ENCODE measurements at regions not wholly inside any gene's neighbourhood (a gene's known extent, or its start where the extent isn't known, plus 50 kb on each side); places are given as distances from the start of the nearest gene placed in this dataset.

GRCh38 chr12:89139390-89139789 lies 212.9 kb downstream of the DUSP6 start:
- no peaks in the 10 kb centered on the region for H3K4me1 ChIP-seq (ENCODE audit: control insufficient read depth in 1 of 2, insufficient read depth in 2 of 2, low read length in 2 of 2)
- no peak overlapping the region for H2AFZ ChIP-seq (ENCODE audit: insufficient read depth, low read length, poor library complexity)
- no peak overlapping the region for H3K14ac ChIP-seq (ENCODE audit: low read length)
- no peaks in the 10 kb centered on the region for H3K27me3 ChIP-seq (ENCODE audit: insufficient read depth, low read length)
- no peak overlapping the region for H3K27ac ChIP-seq (ENCODE audit: low read depth, low read length)
- H3K4me2 ChIP-seq (ENCODE audit: low read length) = no peak overlapping the region
- no peak overlapping the region for H2BK12ac ChIP-seq (ENCODE audit: low read length)
- no peak overlapping the region for H2BK5ac ChIP-seq (ENCODE audit: low read depth, low read length, poor library complexity)
- H4K8ac ChIP-seq (ENCODE audit: low read depth, low read length) = no peak overlapping the region
- H4K12ac ChIP-seq (ENCODE audit: low read depth, low read length) = no peak overlapping the region
- H3K18ac ChIP-seq (ENCODE audit: low read length) = no peak overlapping the region
- H3K23ac ChIP-seq (ENCODE audit: low read length) = no peak overlapping the region
- no peak overlapping the region for H2BK120ac ChIP-seq (ENCODE audit: insufficient read depth, low read length, poor library complexity)
- no peaks in the 10 kb centered on the region for H3K36me3 ChIP-seq (ENCODE audit: control insufficient read depth in 1 of 2, insufficient read depth in 2 of 2, low read length in 2 of 2)
- H3K79me1 ChIP-seq (ENCODE audit: low read length) = no peaks in the 10 kb centered on the region
- H3K9me3 ChIP-seq (ENCODE audit: insufficient read depth, low read depth, low read length) = no peaks in the 10 kb centered on the region
- DNase-seq = no peak
- H3K79me2 ChIP-seq (ENCODE audit: control insufficient read depth, insufficient read depth, low read length, poor library complexity) = no peaks in the 10 kb centered on the region
- no CpG with 5 or more reads among the region's 4 CpGs for WGBS (ENCODE audit: extremely low coverage, insufficient coverage, insufficient read length)
- no peak overlapping the region for H4K91ac ChIP-seq (ENCODE audit: low read depth, low read length)
- no peak overlapping the region for H3K4ac ChIP-seq (ENCODE audit: low read depth, low read length)
- no peak overlapping the region for H2AK5ac ChIP-seq (ENCODE audit: low read length)
- H3K9ac ChIP-seq (ENCODE audit: low read length) = no peak overlapping the region
- no peak overlapping the region for H3K4me3 ChIP-seq (ENCODE audit: low read depth, low read length)

DNA sequence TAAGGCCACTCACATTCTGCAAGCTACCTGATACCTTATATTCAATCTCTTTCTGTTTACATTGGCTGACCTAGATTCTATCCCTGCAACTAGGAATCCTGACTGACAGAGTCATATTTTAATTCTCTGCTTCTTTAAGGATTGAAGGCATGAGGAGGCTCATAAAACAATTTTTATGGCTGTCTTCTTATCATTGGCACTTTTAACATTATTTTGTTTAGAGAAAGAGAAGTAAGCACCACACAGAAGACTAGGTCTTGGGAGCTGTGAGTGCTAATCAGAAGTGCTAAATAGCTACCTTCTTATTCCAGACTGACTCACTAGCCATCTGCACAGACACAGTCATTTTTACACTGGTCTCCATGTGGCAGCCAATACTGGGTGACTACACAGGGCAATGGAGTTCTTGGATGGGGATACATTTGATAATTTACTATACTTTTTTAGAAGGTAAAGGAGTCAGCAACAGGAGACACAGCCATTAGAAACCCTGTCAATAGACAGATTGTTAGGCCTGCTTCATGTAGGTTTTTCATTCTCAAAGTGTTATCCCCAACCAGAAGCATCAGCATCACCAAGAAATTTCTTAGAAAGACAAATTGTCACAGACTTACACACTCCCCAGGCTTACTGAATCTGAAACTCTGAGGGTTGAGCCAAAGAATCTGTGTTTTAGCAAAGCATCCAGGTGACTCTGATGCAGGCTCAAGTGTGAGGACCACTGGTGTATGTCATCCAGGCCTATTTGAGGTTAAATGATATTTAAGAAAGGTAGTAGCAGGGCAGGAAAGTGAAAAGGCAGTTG lies 214.1 kb downstream of the DUSP6 start:
- Histone ChIP-seq H3K4me1 (ENCODE audit: control insufficient read depth in 1 of 2, insufficient read depth in 2 of 2, low read length in 2 of 2) (no peaks in the 10 kb centered on the region), H3K14ac (ENCODE audit: low read length) (no peak overlapping the region), H2AK5ac (ENCODE audit: low read length) (no peak overlapping the region), H3K23ac (ENCODE audit: low read length) (no peak overlapping the region), H3K4ac (ENCODE audit: low read depth, low read length) (no peak overlapping the region), H3K27ac (ENCODE audit: low read depth, low read length) (no peak overlapping the region), H2BK12ac (ENCODE audit: low read length) (no peak overlapping the region), H3K4me3 (ENCODE audit: low read depth, low read length) (no peak overlapping the region), H3K9me3 (ENCODE audit: insufficient read depth, low read depth, low read length) (no peaks in the 10 kb centered on the region), H3K79me1 (ENCODE audit: low read length) (no peaks in the 10 kb centered on the region), H3K36me3 (ENCODE audit: control insufficient read depth in 1 of 2, insufficient read depth in 2 of 2, low read length in 2 of 2) (no peaks in the 10 kb centered on the region), H4K8ac (ENCODE audit: low read depth, low read length) (no peak overlapping the region), H3K4me2 (ENCODE audit: low read length) (no peak overlapping the region), H4K12ac (ENCODE audit: low read depth, low read length) (no peak overlapping the region), H3K18ac (ENCODE audit: low read length) (no peak overlapping the region), H2AFZ (ENCODE audit: insufficient read depth, low read length, poor library complexity) (no peak overlapping the region), H2BK120ac (ENCODE audit: insufficient read depth, low read length, poor library complexity) (no peak overlapping the region), H3K27me3 (ENCODE audit: insufficient read depth, low read length) (no peaks in the 10 kb centered on the region), H4K91ac (ENCODE audit: low read depth, low read length) (no peak overlapping the region), H2BK5ac (ENCODE audit: low read depth, low read length, poor library complexity) (no peak overlapping the region), H3K9ac (ENCODE audit: low read length) (no peak overlapping the region), H3K79me2 (ENCODE audit: control insufficient read depth, insufficient read depth, low read length, poor library complexity) (no peaks in the 10 kb centered on the region)
- DNase-seq = no peak

GRCh38 chr12:89135976-89136634 lies 216.2 kb downstream of the DUSP6 start:
- Histone ChIP-seq H3K4me1 (ENCODE audit: control insufficient read depth in 1 of 2, insufficient read depth in 2 of 2, low read length in 2 of 2) (no peaks in the 10 kb centered on the region), H2BK5ac (ENCODE audit: low read depth, low read length, poor library complexity) (no peak overlapping the region), H4K91ac (ENCODE audit: low read depth, low read length) (no peak overlapping the region), H2AFZ (ENCODE audit: insufficient read depth, low read length, poor library complexity) (no peak overlapping the region), H2AK5ac (ENCODE audit: low read length) (no peak overlapping the region), H3K79me1 (ENCODE audit: low read length) (no peaks in the 10 kb centered on the region), H4K8ac (ENCODE audit: low read depth, low read length) (no peak overlapping the region), H2BK120ac (ENCODE audit: insufficient read depth, low read length, poor library complexity) (no peak overlapping the region), H3K14ac (ENCODE audit: low read length) (no peak overlapping the region), H4K12ac (ENCODE audit: low read depth, low read length) (no peak overlapping the region), H3K27ac (ENCODE audit: low read depth, low read length) (no peak overlapping the region), H3K27me3 (ENCODE audit: insufficient read depth, low read length) (no peaks in the 10 kb centered on the region), H2BK12ac (ENCODE audit: low read length) (no peak overlapping the region), H3K18ac (ENCODE audit: low read length) (no peak overlapping the region), H3K79me2 (ENCODE audit: control insufficient read depth, insufficient read depth, low read length, poor library complexity) (no peaks in the 10 kb centered on the region), H3K9me3 (ENCODE audit: insufficient read depth, low read depth, low read length) (no peaks in the 10 kb centered on the region), H3K23ac (ENCODE audit: low read length) (no peak overlapping the region), H3K9ac (ENCODE audit: low read length) (no peak overlapping the region), H3K4me3 (ENCODE audit: low read depth, low read length) (no peak overlapping the region), H3K4ac (ENCODE audit: low read depth, low read length) (no peak overlapping the region), H3K4me2 (ENCODE audit: low read length) (no peak overlapping the region), H3K36me3 (ENCODE audit: control insufficient read depth in 1 of 2, insufficient read depth in 2 of 2, low read length in 2 of 2) (no peaks in the 10 kb centered on the region)
- DNase-seq = no peak

DNA sequence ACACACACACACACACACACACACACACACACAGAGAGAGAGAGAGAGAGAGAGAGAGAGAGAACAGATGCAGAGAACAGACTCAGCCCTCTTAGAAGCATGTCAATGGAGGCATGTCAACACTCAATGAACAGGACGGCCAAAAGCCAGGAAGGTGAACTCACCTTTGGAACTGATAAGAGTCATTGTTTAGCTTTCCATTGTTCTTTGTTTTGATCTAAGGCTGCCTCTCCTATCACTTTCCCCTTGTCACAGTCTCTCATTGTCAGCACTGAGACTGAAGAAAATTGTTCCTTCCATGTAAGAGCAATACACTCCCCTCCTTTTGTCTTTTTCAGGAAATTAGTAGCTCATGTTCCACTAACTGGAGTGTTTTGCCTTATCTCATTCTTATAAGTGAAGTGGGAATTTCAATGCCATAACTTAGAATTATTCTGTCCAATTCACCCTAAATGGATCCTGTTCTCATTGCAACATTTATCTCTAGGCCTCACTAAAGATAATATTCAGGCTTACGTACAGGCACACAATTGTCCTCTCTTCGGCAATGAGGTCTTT lies 218.0 kb downstream of the DUSP6 start:
- Histone ChIP-seq H3K9me3 (ENCODE audit: insufficient read depth, low read depth, low read length) (no peaks in the 10 kb centered on the region), H3K4ac (ENCODE audit: low read depth, low read length) (no peak overlapping the region), H2BK5ac (ENCODE audit: low read depth, low read length, poor library complexity) (no peak overlapping the region), H2AFZ (ENCODE audit: insufficient read depth, low read length, poor library complexity) (no peak overlapping the region), H2BK12ac (ENCODE audit: low read length) (no peak overlapping the region), H3K27me3 (ENCODE audit: insufficient read depth, low read length) (no peaks in the 10 kb centered on the region), H3K79me2 (ENCODE audit: control insufficient read depth, insufficient read depth, low read length, poor library complexity) (no peaks in the 10 kb centered on the region), H3K36me3 (ENCODE audit: control insufficient read depth in 1 of 2, insufficient read depth in 2 of 2, low read length in 2 of 2) (no peaks in the 10 kb centered on the region), H3K9ac (ENCODE audit: low read length) (no peak overlapping the region), H3K4me2 (ENCODE audit: low read length) (no peak overlapping the region), H3K4me3 (ENCODE audit: low read depth, low read length) (no peak overlapping the region), H2AK5ac (ENCODE audit: low read length) (no peak overlapping the region), H3K18ac (ENCODE audit: low read length) (no peak overlapping the region), H4K12ac (ENCODE audit: low read depth, low read length) (no peak overlapping the region), H3K79me1 (ENCODE audit: low read length) (no peaks in the 10 kb centered on the region), H4K91ac (ENCODE audit: low read depth, low read length) (no peak overlapping the region), H4K8ac (ENCODE audit: low read depth, low read length) (no peak overlapping the region), H2BK120ac (ENCODE audit: insufficient read depth, low read length, poor library complexity) (no peak overlapping the region), H3K14ac (ENCODE audit: low read length) (no peak overlapping the region), H3K27ac (ENCODE audit: low read depth, low read length) (no peak overlapping the region), H3K23ac (ENCODE audit: low read length) (no peak overlapping the region), H3K4me1 (ENCODE audit: control insufficient read depth in 1 of 2, insufficient read depth in 2 of 2, low read length in 2 of 2) (no peaks in the 10 kb centered on the region)
- DNase-seq = no peak
- WGBS (ENCODE audit: extremely low coverage, insufficient coverage, insufficient read length) = no CpG with 5 or more reads among the region's 3 CpGs

Data from trophoblast cell (in vitro differentiated cells and primary cell).